HEK293 (cell line): ENCODE measurements at regions not wholly inside any gene's neighbourhood (a gene's known extent, or its start where the extent isn't known, plus 50 kb on each side); places are given as distances from the start of the nearest gene placed in this dataset.

Source experiments
- ATF2 ChIP-seq: fragments of 450-650 bp; formaldehyde crosslinking; IDR thresholded peaks from 2 replicates; pipeline ENCODE4 v1.5.1; 2016; ENCODE audit warnings: missing biosample characterization, missing genetic modification characterization, low read depth
- CTCF ChIP-seq: fragments of 450-650 bp; formaldehyde crosslinking; IDR thresholded peaks from 2 replicates; pipeline ENCODE4 v1.5.1; 2016; ENCODE audit warnings: missing biosample characterization, missing genetic modification characterization
- IKZF3 ChIP-seq: fragments of 450-650 bp; IDR thresholded peaks from 2 replicates; pipeline ENCODE4 v1.5.0; 2018; ENCODE audit warnings: missing biosample characterization, mild to moderate bottlenecking, missing genetic modification characterization, moderate library complexity
- MEIS1 ChIP-seq: sonication (generic); formaldehyde crosslinking; IDR thresholded peaks from 2 replicates; pipeline ENCODE4 v1.8.1; 2022; ENCODE audit warnings: missing genetic modification reagents, mild to moderate bottlenecking, borderline replicate concordance
- PRDM10 ChIP-seq: fragments of 450-650 bp; formaldehyde crosslinking; IDR thresholded peaks from 2 replicates; pipeline ENCODE4 v1.5.1; 2016; ENCODE audit warnings: missing biosample characterization, missing genetic modification characterization
- SETDB1 ChIP-seq: IDR thresholded peaks from one replicate; pipeline ENCODE4 v1.6.1; 2017; ENCODE audit warnings: mild to moderate bottlenecking, low read length, moderate library complexity, mixed read lengths; ENCODE audit not compliant: insufficient read length
- YY1 ChIP-seq: fragments of 450-650 bp; formaldehyde crosslinking; IDR thresholded peaks from 2 replicates; pipeline ENCODE4 v1.5.1; 2018; ENCODE audit warnings: missing biosample characterization, missing genetic modification characterization
- ZBTB1 ChIP-seq: fragments of 450-650 bp; formaldehyde crosslinking; IDR thresholded peaks from 2 replicates; pipeline ENCODE4 v1.5.1; 2016; ENCODE audit warnings: missing biosample characterization, missing genetic modification characterization
- ZBTB21 ChIP-seq: fragments of 450-650 bp; formaldehyde crosslinking; IDR thresholded peaks from 2 replicates; pipeline ENCODE4 v1.5.1; 2017; ENCODE audit warnings: missing biosample characterization, missing genetic modification characterization
- ZNF394 ChIP-seq: fragments of 450-650 bp; formaldehyde crosslinking; IDR thresholded peaks from 2 replicates; pipeline ENCODE4 v1.5.1; 2016; ENCODE audit warnings: missing biosample characterization, missing genetic modification characterization, mild to moderate bottlenecking, moderate library complexity, borderline replicate concordance
- TF ChIP-seq, protein P1 (sequence below): fragments of 450-650 bp; formaldehyde crosslinking; IDR thresholded peaks from 2 replicates; pipeline ENCODE4 v1.5.1; 2016; ENCODE audit warnings: missing biosample characterization, missing genetic modification characterization
- TF ChIP-seq, protein P2 (sequence below): fragments of 450-650 bp; IDR thresholded peaks from 2 replicates; pipeline ENCODE4 v1.5.1; 2018; ENCODE audit warnings: missing biosample characterization, mild to moderate bottlenecking, missing genetic modification characterization
- TF ChIP-seq, protein P3 (sequence below): fragments of 450-650 bp; formaldehyde crosslinking; IDR thresholded peaks from 2 replicates; pipeline ENCODE4 v1.5.1; 2016; ENCODE audit warnings: missing biosample characterization, missing genetic modification characterization
- TF ChIP-seq, protein P4 (sequence below): fragments of 450-650 bp; formaldehyde crosslinking; IDR thresholded peaks from 2 replicates; pipeline ENCODE4 v1.5.1; 2017; ENCODE audit warnings: missing biosample characterization, missing genetic modification characterization

- TF ChIP-seq ZNF394 (tag by site-specific recombination), result no peak
- no peak for TF ChIP-seq YY1 (tag by site-specific recombination)
- TF ChIP-seq SETDB1, result no peak
- TF ChIP-seq CTCF (tag by site-specific recombination), result no peak
- TF ChIP-seq PRDM10 (tag by site-specific recombination), result no peak
- TF ChIP-seq, protein P1, sequence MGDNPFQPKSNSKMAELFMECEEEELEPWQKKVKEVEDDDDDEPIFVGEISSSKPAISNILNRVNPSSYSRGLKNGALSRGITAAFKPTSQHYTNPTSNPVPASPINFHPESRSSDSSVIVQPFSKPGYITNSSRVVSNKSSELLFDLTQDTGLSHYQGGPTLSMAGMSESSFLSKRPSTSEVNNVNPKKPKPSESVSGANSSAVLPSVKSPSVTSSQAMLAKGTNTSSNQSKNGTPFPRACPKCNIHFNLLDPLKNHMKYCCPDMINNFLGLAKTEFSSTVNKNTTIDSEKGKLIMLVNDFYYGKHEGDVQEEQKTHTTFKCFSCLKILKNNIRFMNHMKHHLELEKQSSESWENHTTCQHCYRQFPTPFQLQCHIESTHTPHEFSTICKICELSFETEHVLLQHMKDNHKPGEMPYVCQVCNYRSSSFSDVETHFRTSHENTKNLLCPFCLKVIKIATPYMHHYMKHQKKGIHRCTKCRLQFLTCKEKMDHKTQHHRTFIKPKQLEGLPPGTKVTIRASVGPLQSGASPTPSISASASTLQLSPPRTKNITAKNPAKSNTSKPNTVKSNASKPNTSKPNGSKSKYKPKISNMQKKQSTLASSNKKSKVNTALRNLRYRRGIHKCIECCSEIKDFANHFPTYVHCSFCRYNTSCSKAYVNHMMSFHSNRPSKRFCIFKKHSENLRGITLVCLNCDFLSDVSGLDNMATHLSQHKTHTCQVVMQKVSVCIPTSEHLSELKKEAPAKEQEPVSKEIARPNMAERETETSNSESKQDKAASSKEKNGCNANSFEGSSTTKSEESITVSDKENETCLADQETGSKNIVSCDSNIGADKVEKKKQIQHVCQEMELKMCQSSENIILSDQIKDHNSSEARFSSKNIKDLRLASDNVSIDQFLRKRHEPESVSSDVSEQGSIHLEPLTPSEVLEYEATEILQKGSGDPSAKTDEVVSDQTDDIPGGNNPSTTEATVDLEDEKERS, result no peak
- TF ChIP-seq, protein P2, sequence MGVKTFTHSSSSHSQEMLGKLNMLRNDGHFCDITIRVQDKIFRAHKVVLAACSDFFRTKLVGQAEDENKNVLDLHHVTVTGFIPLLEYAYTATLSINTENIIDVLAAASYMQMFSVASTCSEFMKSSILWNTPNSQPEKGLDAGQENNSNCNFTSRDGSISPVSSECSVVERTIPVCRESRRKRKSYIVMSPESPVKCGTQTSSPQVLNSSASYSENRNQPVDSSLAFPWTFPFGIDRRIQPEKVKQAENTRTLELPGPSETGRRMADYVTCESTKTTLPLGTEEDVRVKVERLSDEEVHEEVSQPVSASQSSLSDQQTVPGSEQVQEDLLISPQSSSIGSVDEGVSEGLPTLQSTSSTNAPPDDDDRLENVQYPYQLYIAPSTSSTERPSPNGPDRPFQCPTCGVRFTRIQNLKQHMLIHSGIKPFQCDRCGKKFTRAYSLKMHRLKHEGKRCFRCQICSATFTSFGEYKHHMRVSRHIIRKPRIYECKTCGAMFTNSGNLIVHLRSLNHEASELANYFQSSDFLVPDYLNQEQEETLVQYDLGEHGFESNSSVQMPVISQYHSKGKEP (tag by site-specific recombination), result no peak
- no peak for TF ChIP-seq IKZF3 (tag by site-specific recombination)
- TF ChIP-seq ZBTB21 (tag by site-specific recombination), result no peak
- TF ChIP-seq MEIS1, result no peak
- TF ChIP-seq ZBTB1 (tag by site-specific recombination), result no peak
- TF ChIP-seq ATF2 (tag by site-specific recombination), result no peak
- TF ChIP-seq, protein P3, sequence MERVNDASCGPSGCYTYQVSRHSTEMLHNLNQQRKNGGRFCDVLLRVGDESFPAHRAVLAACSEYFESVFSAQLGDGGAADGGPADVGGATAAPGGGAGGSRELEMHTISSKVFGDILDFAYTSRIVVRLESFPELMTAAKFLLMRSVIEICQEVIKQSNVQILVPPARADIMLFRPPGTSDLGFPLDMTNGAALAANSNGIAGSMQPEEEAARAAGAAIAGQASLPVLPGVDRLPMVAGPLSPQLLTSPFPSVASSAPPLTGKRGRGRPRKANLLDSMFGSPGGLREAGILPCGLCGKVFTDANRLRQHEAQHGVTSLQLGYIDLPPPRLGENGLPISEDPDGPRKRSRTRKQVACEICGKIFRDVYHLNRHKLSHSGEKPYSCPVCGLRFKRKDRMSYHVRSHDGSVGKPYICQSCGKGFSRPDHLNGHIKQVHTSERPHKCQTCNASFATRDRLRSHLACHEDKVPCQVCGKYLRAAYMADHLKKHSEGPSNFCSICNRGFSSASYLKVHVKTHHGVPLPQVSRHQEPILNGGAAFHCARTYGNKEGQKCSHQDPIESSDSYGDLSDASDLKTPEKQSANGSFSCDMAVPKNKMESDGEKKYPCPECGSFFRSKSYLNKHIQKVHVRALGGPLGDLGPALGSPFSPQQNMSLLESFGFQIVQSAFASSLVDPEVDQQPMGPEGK, result no peak
- TF ChIP-seq, protein P4, sequence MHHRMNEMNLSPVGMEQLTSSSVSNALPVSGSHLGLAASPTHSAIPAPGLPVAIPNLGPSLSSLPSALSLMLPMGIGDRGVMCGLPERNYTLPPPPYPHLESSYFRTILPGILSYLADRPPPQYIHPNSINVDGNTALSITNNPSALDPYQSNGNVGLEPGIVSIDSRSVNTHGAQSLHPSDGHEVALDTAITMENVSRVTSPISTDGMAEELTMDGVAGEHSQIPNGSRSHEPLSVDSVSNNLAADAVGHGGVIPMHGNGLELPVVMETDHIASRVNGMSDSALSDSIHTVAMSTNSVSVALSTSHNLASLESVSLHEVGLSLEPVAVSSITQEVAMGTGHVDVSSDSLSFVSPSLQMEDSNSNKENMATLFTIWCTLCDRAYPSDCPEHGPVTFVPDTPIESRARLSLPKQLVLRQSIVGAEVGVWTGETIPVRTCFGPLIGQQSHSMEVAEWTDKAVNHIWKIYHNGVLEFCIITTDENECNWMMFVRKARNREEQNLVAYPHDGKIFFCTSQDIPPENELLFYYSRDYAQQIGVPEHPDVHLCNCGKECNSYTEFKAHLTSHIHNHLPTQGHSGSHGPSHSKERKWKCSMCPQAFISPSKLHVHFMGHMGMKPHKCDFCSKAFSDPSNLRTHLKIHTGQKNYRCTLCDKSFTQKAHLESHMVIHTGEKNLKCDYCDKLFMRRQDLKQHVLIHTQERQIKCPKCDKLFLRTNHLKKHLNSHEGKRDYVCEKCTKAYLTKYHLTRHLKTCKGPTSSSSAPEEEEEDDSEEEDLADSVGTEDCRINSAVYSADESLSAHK (tag by site-specific recombination), result no peak
Observed at GRCh38 chr3:176491084-176491483, 706.2 kb downstream of the TBL1XR1 start.
